Activated T-cell treated with anti-CD3 and anti-CD28 coated beads, Interleukin-2, amount 50 U/mL, for 48 hours (primary cell): ENCODE measurements at regions not wholly inside any gene's neighbourhood (a gene's known extent, or its start where the extent isn't known, plus 50 kb on each side); places are given as distances from the start of the nearest gene placed in this dataset.

Source experiments
- DNase-seq, 2 experiments: peaks; one replicate each; pipeline ENCODE4 v3.0.0-alpha.2; 2020

- DNase-seq = no peak
Measured at GRCh38 chr2:200725596-200725995, 86.1 kb upstream of the BZW1 start.

GRCh38 chr2:200728630-200729029 is 83.1 kb upstream of the BZW1 start:
- no peak for DNase-seq

- DNase-seq = no peak
Measured at GRCh38 chr2:200730302-200730701, 81.4 kb upstream of the BZW1 start.

- DNase-seq = no peak
Measured at GRCh38 chr2:200730960-200731359, 80.8 kb upstream of the BZW1 start.

- DNase-seq = no peak
Measured at GRCh38 chr2:200732866-200733265, 78.8 kb upstream of the BZW1 start.

- DNase-seq = no peak
Measured at GRCh38 chr2:200733713-200734198, 78.0 kb upstream of the BZW1 start.

- DNase-seq = peak; percentile 45 to 46
Measured at GRCh38 chr2:200735061-200735460, 76.6 kb upstream of the BZW1 start.

- no peak for DNase-seq
Measured at GRCh38 chr2:200736646-200737274, 75.0 kb upstream of the BZW1 start.

- DNase-seq = no peak
Measured at GRCh38 chr2:200737585-200737984, 74.1 kb upstream of the BZW1 start.

- DNase-seq = no peak
Measured at GRCh38 chr2:200738590-200738989, 73.1 kb upstream of the BZW1 start.

- no peak for DNase-seq
Measured at GRCh38 chr2:200740907-200741306, 70.8 kb upstream of the BZW1 start.

- no peak for DNase-seq
Measured at GRCh38 chr2:200741468-200742202, 70.1 kb upstream of the BZW1 start.

- no peak for DNase-seq
Measured at GRCh38 chr2:200742426-200742825, 69.3 kb upstream of the BZW1 start.

- DNase-seq = no peak
Measured at GRCh38 chr2:200743042-200743676, 68.6 kb upstream of the BZW1 start.

GRCh38 chr2:200744201-200744602 is 67.5 kb upstream of the BZW1 start:
- DNase-seq = no peak

- no peak for DNase-seq
Measured at GRCh38 chr2:200746301-200746700, 65.4 kb upstream of the BZW1 start.

- DNase-seq = no peak
Measured at GRCh38 chr2:200747668-200748618, 63.8 kb upstream of the BZW1 start.

- DNase-seq = no peak
Measured at GRCh38 chr2:200748779-200749178, 62.9 kb upstream of the BZW1 start.

- DNase-seq = no peak
Measured at GRCh38 chr2:200749631-200750322, 61.9 kb upstream of the BZW1 start.

GRCh38 chr2:200750323-200750910 is 61.3 kb upstream of the BZW1 start:
- DNase-seq = no peak

- DNase-seq = no peak
Measured at GRCh38 chr2:200751786-200752185, 59.9 kb upstream of the BZW1 start.

GRCh38 chr2:200752332-200752731 is 59.4 kb upstream of the BZW1 start:
- no peak for DNase-seq
